ENCODE measurements at regions not wholly inside any gene's neighbourhood (a gene's known extent, or its start where the extent isn't known, plus 50 kb on each side); places are given as distances from the start of the nearest gene placed in this dataset.
"Not testable (repeated sequence)": the region's sequence is repeated elsewhere in the genome, so short reads cannot be mapped to it uniquely, and the experiment has no call there.

GRCh38 chr3:139151530-139151929 lies 106.8 kb upstream of the PRR23C start:
- no peak for TF ChIP-seq CTCF (IDR thresholded peaks at IDR 0.05; ENCODE audit: low read depth, low read length)
- no peak overlapping the region for H3K4me3 ChIP-seq (ENCODE audit: low read depth, low read length)

GRCh38 chr3:139153434-139153833 lies 108.7 kb upstream of the PRR23C start:
- H3K4me3 ChIP-seq (ENCODE audit: low read depth, low read length) = not testable (repeated sequence)

- no peak overlapping the region for H3K4me3 ChIP-seq (ENCODE audit: low read depth, low read length)
- no peak for TF ChIP-seq CTCF (IDR thresholded peaks at IDR 0.05; ENCODE audit: low read depth, low read length)
Observed at GRCh38 chr3:139157161-139157932, 112.7 kb upstream of the PRR23C start.

GRCh38 chr3:139159356-139159755 lies 114.7 kb upstream of the PRR23C start:
- H3K4me3 ChIP-seq (ENCODE audit: low read depth, low read length) = no peak overlapping the region
- TF ChIP-seq CTCF (IDR thresholded peaks at IDR 0.05; ENCODE audit: low read depth, low read length) = no peak

- H3K4me3 ChIP-seq (ENCODE audit: low read depth, low read length) = peak overlapping the region; percentile 41
- TF ChIP-seq CTCF (IDR thresholded peaks at IDR 0.05; ENCODE audit: low read depth, low read length) = no peak
Observed at GRCh38 chr3:139173372-139174108, 128.8 kb upstream of the PRR23C start.

GRCh38 chr3:139180489-139180888 lies 135.8 kb upstream of the PRR23C start:
- TF ChIP-seq CTCF (IDR thresholded peaks at IDR 0.05; ENCODE audit: low read depth, low read length) = no peak
- H3K4me3 ChIP-seq (ENCODE audit: low read depth, low read length) = no peak overlapping the region

GRCh38 chr3:139182143-139182542 lies 137.5 kb upstream of the PRR23C start:
- TF ChIP-seq CTCF (IDR thresholded peaks at IDR 0.05; ENCODE audit: low read depth, low read length) = no peak
- no peak overlapping the region for H3K4me3 ChIP-seq (ENCODE audit: low read depth, low read length)

Data from WI38 (cell line).